Mesothelial cell of epicardium (in vitro differentiated cells): ENCODE measurements at regions not wholly inside any gene's neighbourhood (a gene's known extent, or its start where the extent isn't known, plus 50 kb on each side); places are given as distances from the start of the nearest gene placed in this dataset.
A peak's percentile ranks its signal among the peaks of the same experiment; 100 is the strongest.

Source experiments
- DNase-seq, 2 experiments: peaks; one replicate each; pipeline ENCODE4 v3.0.0; 2021; ENCODE audit warnings: low spot score in 2 of 2; ENCODE audit not compliant: unreplicated experiment in 2 of 2
- H3K27ac Mint-ChIP-seq: 2 replicates; pipeline ENCODE4 v1.8.0; 2021; ENCODE audit warnings: mixed read lengths
- H3K27me3 Mint-ChIP-seq: 2 replicates; pipeline ENCODE4 v1.8.0; 2021; ENCODE audit warnings: low read depth, mixed read lengths
- H3K36me3 Mint-ChIP-seq: 2 replicates; pipeline ENCODE4 v1.8.0; 2021; ENCODE audit warnings: mixed read lengths
- H3K4me1 Mint-ChIP-seq: 2 replicates; pipeline ENCODE4 v1.8.0; 2021; ENCODE audit warnings: mixed read lengths
- H3K4me3 Mint-ChIP-seq: 2 replicates; pipeline ENCODE4 v1.8.0; 2021; ENCODE audit warnings: mild to moderate bottlenecking, moderate library complexity, mixed read lengths
- H3K9me3 Mint-ChIP-seq: 2 replicates; pipeline ENCODE4 v1.8.0; 2021; ENCODE audit warnings: mixed read lengths
- TF ChIP-seq, protein P1 (sequence below): fragments of 200-600 bp; sonication (generic); IDR thresholded peaks from one replicate; pipeline ENCODE4 v1.5.0; 2021; ENCODE audit warnings: antibody characterized with exemption; ENCODE audit not compliant: unreplicated experiment

DNA sequence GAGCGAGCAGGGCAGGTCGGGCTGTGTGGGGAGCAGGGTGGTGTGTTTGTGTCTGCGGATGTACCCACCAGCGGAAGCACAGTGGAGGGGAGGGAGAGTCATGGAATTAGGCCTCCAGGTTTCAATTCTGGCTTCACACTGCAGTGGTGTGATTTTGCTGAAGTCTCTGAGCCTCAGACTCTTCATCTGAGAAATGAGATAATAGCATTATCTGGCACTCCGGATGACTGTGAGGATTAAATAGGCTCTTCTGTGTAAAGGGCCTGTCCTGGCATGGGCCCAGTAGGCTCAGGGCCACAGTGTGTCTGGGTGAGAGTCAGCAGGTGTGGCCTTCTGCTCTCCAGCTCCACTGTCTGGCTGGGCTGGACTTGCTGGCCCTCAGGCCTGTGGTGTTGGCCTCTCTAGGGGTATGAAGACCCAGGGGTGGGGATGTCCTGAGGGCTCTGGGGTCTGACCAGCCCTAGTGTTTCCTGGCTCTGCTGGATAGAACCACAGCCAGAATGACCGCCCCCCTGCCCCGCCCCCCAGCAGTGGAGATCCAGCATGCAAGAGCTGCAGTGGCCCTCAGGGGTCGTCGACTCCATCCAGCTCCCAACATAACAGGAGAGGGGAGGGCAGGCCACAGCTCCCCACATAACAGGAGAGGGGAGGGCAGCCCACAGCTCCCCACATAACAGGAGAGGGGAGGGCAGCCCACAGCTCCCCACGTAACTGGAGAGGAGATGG, 178.6 kb downstream of the RPS24 start:
- H3K4me1 Mint-ChIP-seq, result peaks cover 43% of the 10 kb centered on the region
- no peak overlapping the region for H3K4me3 Mint-ChIP-seq
- H3K36me3 Mint-ChIP-seq, result no peaks in the 10 kb centered on the region
- H3K27ac Mint-ChIP-seq, result peak overlapping the region; percentile 84
- no peak for DNase-seq
- H3K9me3 Mint-ChIP-seq, result no peaks in the 10 kb centered on the region
- TF ChIP-seq, protein P1, sequence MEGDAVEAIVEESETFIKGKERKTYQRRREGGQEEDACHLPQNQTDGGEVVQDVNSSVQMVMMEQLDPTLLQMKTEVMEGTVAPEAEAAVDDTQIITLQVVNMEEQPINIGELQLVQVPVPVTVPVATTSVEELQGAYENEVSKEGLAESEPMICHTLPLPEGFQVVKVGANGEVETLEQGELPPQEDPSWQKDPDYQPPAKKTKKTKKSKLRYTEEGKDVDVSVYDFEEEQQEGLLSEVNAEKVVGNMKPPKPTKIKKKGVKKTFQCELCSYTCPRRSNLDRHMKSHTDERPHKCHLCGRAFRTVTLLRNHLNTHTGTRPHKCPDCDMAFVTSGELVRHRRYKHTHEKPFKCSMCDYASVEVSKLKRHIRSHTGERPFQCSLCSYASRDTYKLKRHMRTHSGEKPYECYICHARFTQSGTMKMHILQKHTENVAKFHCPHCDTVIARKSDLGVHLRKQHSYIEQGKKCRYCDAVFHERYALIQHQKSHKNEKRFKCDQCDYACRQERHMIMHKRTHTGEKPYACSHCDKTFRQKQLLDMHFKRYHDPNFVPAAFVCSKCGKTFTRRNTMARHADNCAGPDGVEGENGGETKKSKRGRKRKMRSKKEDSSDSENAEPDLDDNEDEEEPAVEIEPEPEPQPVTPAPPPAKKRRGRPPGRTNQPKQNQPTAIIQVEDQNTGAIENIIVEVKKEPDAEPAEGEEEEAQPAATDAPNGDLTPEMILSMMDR, result no peak
- H3K27me3 Mint-ChIP-seq, result no peaks in the 10 kb centered on the region

DNA sequence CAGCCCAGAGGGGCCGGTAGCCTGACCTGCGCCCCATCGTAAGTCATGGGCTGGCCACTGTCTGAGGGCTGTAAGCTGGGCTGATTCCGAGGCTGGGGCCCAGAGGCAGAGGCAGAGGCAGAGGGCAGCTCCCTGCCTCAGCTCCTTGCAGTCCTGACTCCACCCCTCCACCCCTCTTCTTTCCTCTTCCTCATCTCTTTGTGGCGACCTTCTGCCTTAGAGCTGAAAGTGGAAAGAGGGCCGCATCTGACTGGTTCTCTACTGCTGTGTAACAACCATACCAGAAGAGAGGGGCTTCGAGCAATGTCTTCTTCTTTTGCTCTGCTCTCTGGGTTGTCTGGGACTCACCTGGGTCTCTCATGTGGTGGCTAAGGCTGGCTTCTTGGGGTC, 179.1 kb downstream of the RPS24 start:
- H3K27ac Mint-ChIP-seq, result no peak overlapping the region
- no peaks in the 10 kb centered on the region for H3K27me3 Mint-ChIP-seq
- H3K4me1 Mint-ChIP-seq, result peaks cover 43% of the 10 kb centered on the region
- H3K36me3 Mint-ChIP-seq, result no peaks in the 10 kb centered on the region
- no peaks in the 10 kb centered on the region for H3K9me3 Mint-ChIP-seq
- TF ChIP-seq, protein P1, result no peak
- DNase-seq, result no peak
- H3K4me3 Mint-ChIP-seq, result no peak overlapping the region

DNA sequence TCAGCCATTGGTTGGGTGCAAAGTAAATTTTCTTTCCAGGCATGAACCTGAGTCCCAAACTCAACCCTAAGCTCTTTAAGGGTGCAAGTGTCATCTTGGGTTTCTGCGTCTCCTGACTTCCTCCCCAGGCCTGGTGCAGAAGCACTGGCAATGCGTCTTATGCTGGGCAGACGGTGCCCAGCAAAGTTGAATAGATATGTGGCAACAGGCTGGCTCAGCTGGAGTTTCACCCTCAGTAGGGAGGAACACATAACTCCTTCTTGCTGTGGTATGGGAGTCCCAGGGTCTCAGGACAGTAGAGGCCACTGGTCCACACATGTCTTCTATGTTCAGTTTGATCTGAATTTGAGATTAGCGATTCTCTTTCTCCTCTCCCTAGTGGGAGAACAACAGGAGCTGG, 181.3 kb downstream of the RPS24 start:
- no peak overlapping the region for H3K4me3 Mint-ChIP-seq
- no peak overlapping the region for H3K27ac Mint-ChIP-seq
- DNase-seq, result no peak
- peaks cover 52% of the 10 kb centered on the region for H3K4me1 Mint-ChIP-seq
- H3K9me3 Mint-ChIP-seq, result no peaks in the 10 kb centered on the region
- H3K36me3 Mint-ChIP-seq, result no peaks in the 10 kb centered on the region
- TF ChIP-seq, protein P1, result no peak
- H3K27me3 Mint-ChIP-seq, result no peaks in the 10 kb centered on the region

DNA sequence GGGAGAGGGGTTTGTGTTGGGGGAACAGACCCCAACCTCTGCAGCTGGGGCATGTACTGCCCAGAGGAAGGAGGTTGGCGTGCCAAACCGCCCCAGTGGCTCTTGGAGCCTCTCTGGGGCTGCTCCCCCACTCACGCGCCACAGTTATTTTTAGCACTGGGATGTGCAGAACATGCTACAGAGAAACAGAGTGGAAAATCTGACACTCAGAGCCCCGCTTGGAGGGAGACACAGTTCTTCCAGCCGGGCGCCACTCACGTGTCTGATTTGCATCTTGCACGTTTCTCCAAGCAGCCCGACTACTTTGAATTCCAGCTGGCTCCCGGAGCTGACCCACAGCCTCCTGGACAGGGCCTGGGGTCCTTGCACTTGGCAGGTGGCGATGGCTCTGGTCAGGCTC, 182.0 kb downstream of the RPS24 start:
- H3K27me3 Mint-ChIP-seq, result no peaks in the 10 kb centered on the region
- H3K36me3 Mint-ChIP-seq, result no peaks in the 10 kb centered on the region
- TF ChIP-seq, protein P1, result no peak
- H3K4me1 Mint-ChIP-seq, result peaks cover 52% of the 10 kb centered on the region
- DNase-seq, result no peak
- H3K4me3 Mint-ChIP-seq, result no peak overlapping the region
- H3K9me3 Mint-ChIP-seq, result no peaks in the 10 kb centered on the region
- no peak overlapping the region for H3K27ac Mint-ChIP-seq

DNA sequence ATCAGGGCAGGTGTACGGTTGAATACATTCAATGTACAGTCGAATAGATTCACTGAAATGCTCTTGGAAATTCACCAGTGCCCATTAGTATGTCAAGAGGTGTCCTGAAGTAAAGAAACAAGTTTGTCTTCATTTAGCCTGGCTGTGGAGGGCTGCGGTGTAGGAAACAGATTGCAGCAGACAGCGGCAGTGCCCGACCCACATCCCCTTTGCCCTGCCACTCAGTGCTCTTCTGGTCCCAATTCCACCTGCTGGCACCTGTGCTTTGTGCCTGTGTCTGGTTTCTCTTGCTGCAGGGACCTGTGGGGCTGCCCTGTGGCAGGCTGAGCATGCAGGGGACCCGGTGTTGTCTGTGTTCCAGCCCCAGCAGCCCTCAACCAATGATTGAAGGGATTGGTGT, 183.7 kb downstream of the RPS24 start:
- Mint-ChIP-seq H3K9me3 (no peaks in the 10 kb centered on the region), H3K4me1 (peaks cover 42% of the 10 kb centered on the region), H3K36me3 (no peaks in the 10 kb centered on the region), H3K27me3 (no peaks in the 10 kb centered on the region), H3K27ac (no peak overlapping the region), H3K4me3 (no peak overlapping the region)
- TF ChIP-seq, protein P1, result no peak
- no peak for DNase-seq
